IMR-90 (cell line): ENCODE measurements at regions not wholly inside any gene's neighbourhood (a gene's known extent, or its start where the extent isn't known, plus 50 kb on each side); places are given as distances from the start of the nearest gene placed in this dataset.

Experiments used
- ATAC-seq: fragments of 200-7000 bp; cut with Tn5 transposase; 2 replicates; pipeline ENCODE4 v1.9.1; 2020; ENCODE audit warnings: low read depth, mild to moderate bottlenecking, moderate library complexity
- BruUV-seq: library from RNA; stranded (reverse); fragments of 400-500 nt; replicated peaks from 2 replicates; lab custom pipeline; 2021; lab: Mats Ljungman, UMichigan
- CTCF ChIA-PET: fragments of 300-600 bp; formaldehyde crosslinking; extraction: SDS; loops from one replicate; lab custom pipeline; 2021; ENCODE audit warnings: antibody characterized with exemption; lab: Yijun Ruan, JAX
- POLR2A ChIA-PET: fragments of 300-600 bp; sonication (Branson Sonifier 250); formaldehyde crosslinking; loops from one replicate; lab custom pipeline; 2022; ENCODE audit warnings: antibody characterized with exemption; ENCODE audit not compliant: unreplicated experiment; lab: Charles Lee
- DNase-seq: peaks from one replicate; pipeline ENCODE4 v3.0.0; 2013
- H2AFZ ChIP-seq: replicated peaks from 2 replicates; pipeline ENCODE3; 2013; ENCODE audit warnings: low read length, mild to moderate bottlenecking; ENCODE audit not compliant: poor library complexity
- H2AK5ac ChIP-seq: 2 replicates; pipeline ENCODE4 v1.6.1; 2013; ENCODE audit warnings: low read depth, low read length, inconsistent platforms
- H2AK9ac ChIP-seq: replicated peaks from 2 replicates; pipeline ENCODE3; 2013; ENCODE audit warnings: mild to moderate bottlenecking, low read depth, low read length, moderate library complexity; ENCODE audit not compliant: poor library complexity
- H2BK120ac ChIP-seq: 2 replicates; pipeline ENCODE4 v1.6.1; 2013; ENCODE audit warnings: low read depth, low read length, inconsistent platforms
- H2BK15ac ChIP-seq: 3 replicates; pipeline ENCODE4 v1.6.1; 2013; ENCODE audit warnings: low read depth, low read length, inconsistent platforms
- H2BK20ac ChIP-seq: 2 replicates; pipeline ENCODE4 v1.6.1; 2013; ENCODE audit warnings: low read depth, mild to moderate bottlenecking, inconsistent platforms, low read length, moderate library complexity
- H2BK5ac ChIP-seq: 2 replicates; pipeline ENCODE4 v1.6.1; 2013; ENCODE audit warnings: mild to moderate bottlenecking, low read depth, low read length, inconsistent platforms; ENCODE audit not compliant: poor library complexity, severe bottlenecking
- H3K14ac ChIP-seq: replicated peaks from 2 replicates; pipeline ENCODE4 v1.6.1; 2013; ENCODE audit warnings: low read depth, low read length, inconsistent platforms
- H3K18ac ChIP-seq: 2 replicates; pipeline ENCODE4 v1.6.1; 2013; ENCODE audit warnings: low read depth, low read length, control low read depth
- H3K23ac ChIP-seq: 2 replicates; pipeline ENCODE4 v1.6.1; 2013; ENCODE audit warnings: low read depth, low read length, inconsistent platforms
- H3K27ac ChIP-seq: 2 replicates; pipeline ENCODE4 v1.5.1; 2013; ENCODE audit warnings: mild to moderate bottlenecking, control low read depth, low read length; ENCODE audit not compliant: insufficient read depth
- H3K27me3 ChIP-seq: 2 replicates; pipeline ENCODE4 v1.6.1; 2013; ENCODE audit warnings: low read length; ENCODE audit not compliant: control insufficient read depth, insufficient read depth
- H3K36me3 ChIP-seq: 2 replicates; pipeline ENCODE4 v1.6.1; 2013; ENCODE audit warnings: low read length, mixed read lengths; ENCODE audit not compliant: control insufficient read depth, insufficient read depth
- H3K4ac ChIP-seq: 2 replicates; pipeline ENCODE4 v1.6.1; 2013; ENCODE audit warnings: low read depth, low read length, inconsistent platforms
- H3K4me1 ChIP-seq: 2 replicates; pipeline ENCODE4 v1.6.1; 2013; ENCODE audit warnings: low read length, mixed read lengths; ENCODE audit not compliant: control insufficient read depth, insufficient read depth
- H3K4me2 ChIP-seq: 2 replicates; pipeline ENCODE4 v1.6.1; 2013; ENCODE audit warnings: low read depth, mild to moderate bottlenecking, control low read depth, low read length, moderate library complexity
- H3K4me3 ChIP-seq: 2 replicates; pipeline ENCODE4 v1.5.1; 2013; ENCODE audit warnings: low read depth, mild to moderate bottlenecking, control low read depth, low read length, moderate library complexity; ENCODE audit not compliant: insufficient read depth
- H3K56ac ChIP-seq: 2 replicates; pipeline ENCODE4 v1.6.1; 2013; ENCODE audit warnings: low read length, inconsistent platforms; ENCODE audit not compliant: insufficient read depth; ENCODE audit errors: extremely low read depth
- H3K79me1 ChIP-seq, 2 experiments: 2 replicates each; pipeline ENCODE4 v1.6.1; 2013; ENCODE audit warnings: low read length in 2 of 2, inconsistent platforms in 1 of 2, low read depth in 1 of 2
- H3K9ac ChIP-seq: 2 replicates; pipeline ENCODE4 v1.6.1; 2013; ENCODE audit warnings: low read depth, low read length, control low read depth
- H3K9me1 ChIP-seq: 2 replicates; pipeline ENCODE4 v1.6.1; 2013; ENCODE audit warnings: low read length, inconsistent platforms; ENCODE audit not compliant: insufficient read depth
- H3K9me3 ChIP-seq: 2 replicates; pipeline ENCODE4 v1.6.1; 2013; ENCODE audit warnings: low read length; ENCODE audit not compliant: control insufficient read depth, insufficient read depth
- H4K20me1 ChIP-seq: 2 replicates; pipeline ENCODE4 v1.6.1; 2013; ENCODE audit warnings: low read length, inconsistent platforms; ENCODE audit not compliant: insufficient read depth
- H4K5ac ChIP-seq: 2 replicates; pipeline ENCODE4 v1.6.1; 2013; ENCODE audit warnings: mild to moderate bottlenecking, low read depth, low read length, control low read depth
- H4K8ac ChIP-seq, 2 experiments: 2 replicates each; pipeline ENCODE4 v1.6.1; 2013; ENCODE audit warnings: low read depth in 2 of 2, low read length in 2 of 2, control low read depth in 1 of 2, inconsistent platforms in 1 of 2
- H4K91ac ChIP-seq: 2 replicates; pipeline ENCODE4 v1.6.1; 2013; ENCODE audit warnings: low read depth, low read length, inconsistent platforms; ENCODE audit not compliant: insufficient read depth
- BHLHE40 ChIP-seq: fragments of 150-350 bp; IDR thresholded peaks from 2 replicates; pipeline ENCODE4 v1.6.1; 2016; ENCODE audit warnings: mild to moderate bottlenecking, low read depth, low read length
- CEBPB ChIP-seq: IDR thresholded peaks from 2 replicates; pipeline ENCODE4 v1.6.1; 2012; ENCODE audit warnings: low read depth, low read length, improper control_type of control experiment
- CHD1 ChIP-seq: IDR thresholded peaks from 2 replicates; pipeline ENCODE4 v1.6.1; 2012; ENCODE audit warnings: low read depth, low read length, improper control_type of control experiment
- CTCF ChIP-seq: conservative IDR thresholded peaks from 2 replicates; pipeline ENCODE4 v1.5.1; 2012; ENCODE audit warnings: mild to moderate bottlenecking, low read depth, low read length, improper control_type of control experiment
- MAFK ChIP-seq: IDR thresholded peaks from 2 replicates; pipeline ENCODE4 v1.6.1; 2012; ENCODE audit warnings: low read depth, low read length, improper control_type of control experiment
- MAZ ChIP-seq: IDR thresholded peaks from 2 replicates; pipeline ENCODE4 v1.6.1; 2012; ENCODE audit warnings: low read depth, mild to moderate bottlenecking, low read length, improper control_type of control experiment, moderate library complexity, borderline replicate concordance
- MXI1 ChIP-seq: IDR thresholded peaks from 2 replicates; pipeline ENCODE4 v1.6.1; 2012; ENCODE audit warnings: low read depth, mild to moderate bottlenecking, low read length, moderate library complexity, borderline replicate concordance
- POLR2A ChIP-seq: IDR thresholded peaks from 2 replicates; pipeline ENCODE4 v1.6.1; 2012; ENCODE audit warnings: mild to moderate bottlenecking, low read depth, low read length
- RAD21 ChIP-seq: IDR thresholded peaks from 2 replicates; pipeline ENCODE4 v1.6.1; 2012; ENCODE audit warnings: low read length, improper control_type of control experiment
- RCOR1 ChIP-seq: IDR thresholded peaks from 2 replicates; pipeline ENCODE4 v1.6.1; 2012; ENCODE audit warnings: mild to moderate bottlenecking, low read length, improper control_type of control experiment; ENCODE audit not compliant: insufficient replicate concordance
- SMC3 ChIP-seq: fragments of 150-350 bp; IDR thresholded peaks from 2 replicates; pipeline ENCODE4 v1.6.1; 2016; ENCODE audit warnings: low read depth, mild to moderate bottlenecking, antibody characterized with exemption, low read length, moderate library complexity
- USF2 ChIP-seq: fragments of 150-350 bp; IDR thresholded peaks from 2 replicates; pipeline ENCODE4 v1.6.1; 2017; ENCODE audit warnings: mild to moderate bottlenecking, antibody characterized with exemption, low read length, low read depth
- WGBS, 2 experiments: methylation state at CpG; one replicate each; pipeline versions ENCODE4 v1.1.5 to v1.1.7; 2013; ENCODE audit warnings: missing lambda C conversion rate in 2 of 2; ENCODE audit not compliant: insufficient read length in 1 of 2; ENCODE audit errors: extremely low coverage in 2 of 2; 5-methylcytosine and 5-hydroxymethylcytosine counted together
- dilution Hi-C: fragments of 300-500 bp; cut with HindIII; formaldehyde crosslinking; loops from one replicate; pipeline ENCODE4 v1.14.3; 2018; ENCODE audit warnings: low sequenced_read_pairs; ENCODE audit not compliant: unreplicated experiment
- in situ Hi-C: fragments of 300-500 bp; cut with MboI; formaldehyde crosslinking; loops from 3 replicates; pipeline ENCODE4 v1.14.3; 2019; ENCODE audit warnings: low sequenced_read_pairs, inconsistent platforms, mixed read lengths
- intact Hi-C: fragments of 100-400 bp; cut with micrococcal nuclease; formaldehyde crosslinking; loops from 2 replicates; pipeline ENCODE4 v1.10.0; 2022

GRCh38 chr5:107764976-107765804 is 94.5 kb upstream of the EFNA5 start:
- H4K91ac ChIP-seq, result no peak overlapping the region
- BruUV-seq, result no TSS peak
- no peak overlapping the region for H2AK9ac ChIP-seq
- H3K27me3 ChIP-seq, result no peaks in the 10 kb centered on the region
- dilution Hi-C loops, result no loop called here
- H3K36me3 ChIP-seq, result no peaks in the 10 kb centered on the region
- H2BK15ac ChIP-seq, result no peak overlapping the region
- no peak overlapping the region for H2BK120ac ChIP-seq
- no peaks in the 10 kb centered on the region for H3K9me3 ChIP-seq
- in situ Hi-C loops, result no loop called here
- no peak overlapping the region for H2AK5ac ChIP-seq
- H3K9ac ChIP-seq, result no peak overlapping the region
- ChIA-PET POLR2A (no interaction called here), CTCF (no interaction called here)
- H3K79me1 ChIP-seq, result no peaks in the 10 kb centered on the region
- no peak overlapping the region for H4K8ac ChIP-seq
- TF ChIP-seq RCOR1 (no peak), CHD1 (no peak), MXI1 (no peak), POLR2A (no peak), CTCF (no peak), MAFK (no peak), RAD21 (no peak), SMC3 (no peak), MAZ (no peak), CEBPB (no peak), USF2 (no peak), BHLHE40 (no peak)
- H3K4me3 ChIP-seq, result no peak overlapping the region
- H3K27ac ChIP-seq, result no peak overlapping the region
- no peak overlapping the region for H3K23ac ChIP-seq
- no peak overlapping the region for H3K4me2 ChIP-seq
- no CpG with 5 or more reads among the region's 9 CpGs for whole genome bisulfite sequencing, 2 experiments
- no peak overlapping the region for H4K5ac ChIP-seq
- H3K18ac ChIP-seq, result no peak overlapping the region
- no peak overlapping the region for H2AFZ ChIP-seq
- H3K4ac ChIP-seq, result no peak overlapping the region
- H4K20me1 ChIP-seq, result no peaks in the 10 kb centered on the region
- no peak overlapping the region for H3K56ac ChIP-seq
- no peaks in the 10 kb centered on the region for H3K9me1 ChIP-seq
- no peak overlapping the region for H2BK20ac ChIP-seq
- no peak for DNase-seq
- peaks cover 1% of the 10 kb centered on the region; the same call in 1 of the 2 replicates for H3K4me1 ChIP-seq
- no peak overlapping the region for H3K14ac ChIP-seq
- no peak for ATAC-seq
- no peak overlapping the region for H2BK5ac ChIP-seq
- intact Hi-C loops, result no loop called here
